Left colon (tissue), 2 donors: ENCODE measurements at regions not wholly inside any gene's neighbourhood (a gene's known extent, or its start where the extent isn't known, plus 50 kb on each side); places are given as distances from the start of the nearest gene placed in this dataset.
"Not testable (repeated sequence)": the region's sequence is repeated elsewhere in the genome, so short reads cannot be mapped to it uniquely, and the experiment has no call there.

ENCODE experiments used
- ATAC-seq: fragments of 200-7000 bp; cut with Tn5 transposase; one replicate; pipeline ENCODE4 v1.9.1; 2020; ENCODE audit warnings: mild to moderate bottlenecking, moderate library complexity
- DNase-seq, 2 donors: peaks; one replicate each; pipeline ENCODE4 v3.0.0-alpha.2; 2020
- intact Hi-C, 2 donors: fragments of 100-400 bp; cut with DNase I in 1 of 2; cut with micrococcal nuclease in 1 of 2; formaldehyde crosslinking; loops; one replicate each; pipeline versions ENCODE4 v1.11.2 to v1.14.0; 2022; cut with DNase I, micrococcal nuclease
- donor health status: DM: no; HTN: no; CAD: no.
- donor health status: DM: yes; HTN: yes; CAD: no.

- no peak for DNase-seq
- no peak for ATAC-seq
- intact Hi-C loops: no loop called here
These were observed 86.5 kb upstream of the MANSC4 start for GRCh38 chr12:27866373-27867101.

DNA sequence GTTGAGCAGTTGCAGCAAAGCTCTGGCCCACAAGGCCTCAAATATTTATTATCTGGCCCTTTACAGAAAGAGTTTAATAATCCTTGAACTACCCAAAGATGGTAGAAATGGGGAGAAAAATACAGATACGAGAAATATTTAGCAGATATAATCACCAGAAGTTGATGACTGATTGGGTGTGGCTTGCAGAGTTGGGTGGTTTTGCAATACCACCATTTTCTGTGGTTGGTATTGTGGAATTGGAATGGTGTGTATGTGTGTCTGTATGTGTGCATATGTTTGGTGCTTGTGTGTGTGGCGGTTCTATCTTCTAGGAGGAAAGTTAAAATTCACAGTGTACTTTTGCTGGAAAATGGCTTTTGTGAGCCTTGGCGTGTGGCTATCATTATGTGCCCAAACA lies 85.4 kb upstream of the MANSC4 start:
- ATAC-seq (no peak), DNase-seq (no peak)
- intact Hi-C loops: no loop called here

DNA sequence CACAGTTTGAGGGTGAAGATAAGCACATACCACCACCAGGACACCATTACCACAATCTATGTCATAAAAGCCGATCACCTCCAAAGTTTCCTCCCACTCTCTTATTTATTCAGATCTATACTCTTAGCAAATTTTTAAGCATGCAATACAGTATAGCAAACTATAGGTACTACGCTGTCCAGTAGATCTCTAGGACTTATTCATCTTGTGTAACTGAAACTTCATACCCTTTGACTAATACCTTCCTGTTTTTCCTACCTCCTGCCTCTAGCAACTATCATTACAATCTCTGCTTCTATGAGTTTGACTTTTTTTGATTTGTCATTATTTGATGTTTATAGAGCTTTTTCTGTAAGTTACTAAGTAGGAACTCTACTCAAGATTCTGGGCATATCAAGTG lies 84.5 kb upstream of the MANSC4 start:
- intact Hi-C loops: no loop called here
- ATAC-seq: no peak
- no peak for DNase-seq

GRCh38 chr12:27863839-27864238 lies 83.8 kb upstream of the MANSC4 start:
- DNase-seq (no peak), ATAC-seq (no peak)
- intact Hi-C loops: no loop called here

GRCh38 chr12:27861428-27862167 lies 81.6 kb upstream of the MANSC4 start:
- ATAC-seq (no peak), DNase-seq (peak; percentile 43 to 60)
- intact Hi-C loops: no loop called here

DNA sequence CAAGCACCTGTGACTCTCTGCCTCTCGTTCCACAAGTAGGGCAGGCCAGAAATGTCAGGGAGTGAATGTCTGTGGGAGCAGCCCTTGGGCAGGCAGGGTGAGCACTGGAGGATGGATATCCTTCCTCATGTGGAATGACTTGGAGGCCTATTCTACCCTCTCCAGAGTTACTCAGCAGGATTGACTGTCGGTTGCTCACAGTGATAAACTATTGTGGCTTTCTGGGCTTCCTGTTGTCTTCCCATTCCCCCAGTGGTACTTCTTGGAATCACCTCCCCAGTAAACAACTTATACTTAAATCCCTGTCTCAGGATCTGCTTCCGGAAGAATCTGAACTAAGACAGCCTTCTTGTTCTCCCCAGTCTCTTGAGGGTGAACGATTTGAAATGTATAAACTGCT lies 79.6 kb upstream of the MANSC4 start:
- ATAC-seq (no peak), DNase-seq (no peak)
- intact Hi-C loops: no loop called here

- ATAC-seq, DNase-seq, intact Hi-C loops: not testable (repeated sequence)
These were observed 77.0 kb upstream of the MANSC4 start for GRCh38 chr12:27857006-27857405.

DNA sequence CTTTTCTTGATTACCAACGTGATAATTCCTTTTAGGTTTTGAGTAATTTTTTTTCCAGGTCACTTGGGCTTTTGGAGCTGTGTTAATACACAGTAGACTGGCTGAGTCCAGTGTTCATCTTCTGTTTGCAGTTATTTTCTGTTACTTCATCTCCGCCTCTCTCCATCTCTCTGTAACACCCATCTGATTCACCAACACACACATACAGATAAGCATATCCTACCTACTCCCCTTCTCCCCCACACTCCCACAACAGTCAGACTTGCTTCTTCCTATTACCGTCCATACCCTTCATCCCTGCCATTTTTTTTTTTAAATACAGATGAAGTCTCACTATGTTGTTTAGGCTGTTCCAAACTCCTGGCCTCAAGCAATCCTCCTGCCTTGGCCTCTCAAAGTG lies 72.7 kb upstream of the MANSC4 start:
- intact Hi-C loops: no loop called here
- no peak for DNase-seq
- no peak for ATAC-seq
